ENCODE measurements at regions not wholly inside any gene's neighbourhood (a gene's known extent, or its start where the extent isn't known, plus 50 kb on each side); places are given as distances from the start of the nearest gene placed in this dataset.

- no peak for DNase-seq
Measured at GRCh38 chr2:188720811-188721605, 253.2 kb upstream of the COL3A1 start.

- no peak for DNase-seq
Measured at GRCh38 chr2:188721784-188722183, 252.4 kb upstream of the COL3A1 start.

- no peak for DNase-seq
Measured at GRCh38 chr2:188725746-188726360, 248.3 kb upstream of the COL3A1 start.

GRCh38 chr2:188726626-188727247 is 247.4 kb upstream of the COL3A1 start:
- DNase-seq = no peak

GRCh38 chr2:188727846-188728245 is 246.3 kb upstream of the COL3A1 start:
- no peak for DNase-seq

GRCh38 chr2:188734691-188735090 is 239.5 kb upstream of the COL3A1 start:
- DNase-seq = no peak

GRCh38 chr2:188746727-188747126 is 227.4 kb upstream of the COL3A1 start:
- DNase-seq = no peak

GRCh38 chr2:188751816-188752215 is 222.4 kb upstream of the COL3A1 start:
- DNase-seq = no peak

- DNase-seq = no peak
Measured at GRCh38 chr2:188752311-188752710, 221.9 kb upstream of the COL3A1 start.

GRCh38 chr2:188762151-188762550 is 212.0 kb upstream of the COL3A1 start:
- DNase-seq = no peak

- peak; percentile 8 for DNase-seq
Measured at GRCh38 chr2:188765522-188766470, 208.4 kb upstream of the COL3A1 start.

- DNase-seq = no peak
Measured at GRCh38 chr2:188766471-188766856, 207.7 kb upstream of the COL3A1 start.

- no peak for DNase-seq
Measured at GRCh38 chr2:188767176-188767575, 207.0 kb upstream of the COL3A1 start.

- no peak for DNase-seq
Measured at GRCh38 chr2:188770296-188770695, 203.9 kb upstream of the COL3A1 start.

- no peak for DNase-seq
Measured at GRCh38 chr2:188773075-188773474, 201.1 kb upstream of the COL3A1 start.

- no peak for DNase-seq
Measured at GRCh38 chr2:188776634-188777033, 197.5 kb upstream of the COL3A1 start.

GRCh38 chr2:188784269-188784762 is 189.9 kb upstream of the COL3A1 start:
- DNase-seq = no peak

GRCh38 chr2:188785061-188785460 is 189.1 kb upstream of the COL3A1 start:
- DNase-seq = no peak

- DNase-seq = no peak
Measured at GRCh38 chr2:188785490-188785889, 188.7 kb upstream of the COL3A1 start.

GRCh38 chr2:188786368-188786841 is 187.8 kb upstream of the COL3A1 start:
- DNase-seq = no peak

- no peak for DNase-seq
Measured at GRCh38 chr2:188787021-188787657, 187.0 kb upstream of the COL3A1 start.

GRCh38 chr2:188787658-188788240 is 186.4 kb upstream of the COL3A1 start:
- no peak for DNase-seq
